ENCODE measurements at regions not wholly inside any gene's neighbourhood (a gene's known extent, or its start where the extent isn't known, plus 50 kb on each side); places are given as distances from the start of the nearest gene placed in this dataset.
"Not testable (repeated sequence)": the region's sequence is repeated elsewhere in the genome, so short reads cannot be mapped to it uniquely, and the experiment has no call there.

DNA sequence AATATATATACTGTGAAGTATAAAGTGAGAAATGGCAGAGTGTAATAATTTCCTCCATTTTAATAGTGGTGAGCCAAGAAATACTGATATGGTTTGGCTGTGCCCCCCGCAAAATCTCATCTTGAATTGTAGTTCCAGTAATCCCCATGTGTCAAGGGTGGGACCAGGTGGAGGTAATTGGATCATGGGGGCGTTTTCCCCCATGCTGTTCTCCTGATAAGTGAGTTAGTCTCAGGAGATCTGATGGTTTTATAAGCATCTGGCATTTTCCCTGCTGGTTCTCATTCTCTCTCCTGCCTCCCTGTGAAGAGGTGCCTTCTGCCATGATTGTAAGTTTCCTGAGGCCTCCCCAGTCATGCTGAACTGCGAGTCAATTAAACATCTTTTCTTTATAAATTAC, 881.1 kb downstream of the DTWD2 start:
- TF ChIP-seq, protein P1, sequence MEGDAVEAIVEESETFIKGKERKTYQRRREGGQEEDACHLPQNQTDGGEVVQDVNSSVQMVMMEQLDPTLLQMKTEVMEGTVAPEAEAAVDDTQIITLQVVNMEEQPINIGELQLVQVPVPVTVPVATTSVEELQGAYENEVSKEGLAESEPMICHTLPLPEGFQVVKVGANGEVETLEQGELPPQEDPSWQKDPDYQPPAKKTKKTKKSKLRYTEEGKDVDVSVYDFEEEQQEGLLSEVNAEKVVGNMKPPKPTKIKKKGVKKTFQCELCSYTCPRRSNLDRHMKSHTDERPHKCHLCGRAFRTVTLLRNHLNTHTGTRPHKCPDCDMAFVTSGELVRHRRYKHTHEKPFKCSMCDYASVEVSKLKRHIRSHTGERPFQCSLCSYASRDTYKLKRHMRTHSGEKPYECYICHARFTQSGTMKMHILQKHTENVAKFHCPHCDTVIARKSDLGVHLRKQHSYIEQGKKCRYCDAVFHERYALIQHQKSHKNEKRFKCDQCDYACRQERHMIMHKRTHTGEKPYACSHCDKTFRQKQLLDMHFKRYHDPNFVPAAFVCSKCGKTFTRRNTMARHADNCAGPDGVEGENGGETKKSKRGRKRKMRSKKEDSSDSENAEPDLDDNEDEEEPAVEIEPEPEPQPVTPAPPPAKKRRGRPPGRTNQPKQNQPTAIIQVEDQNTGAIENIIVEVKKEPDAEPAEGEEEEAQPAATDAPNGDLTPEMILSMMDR (conservative IDR thresholded peaks at IDR 0.05): not testable (repeated sequence)
- TF ChIP-seq EZH2 (IDR thresholded peaks at IDR 0.05; ENCODE audit: low read depth): not testable (repeated sequence)
